Neural cell (in vitro differentiated cells): ENCODE measurements at regions not wholly inside any gene's neighbourhood (a gene's known extent, or its start where the extent isn't known, plus 50 kb on each side); places are given as distances from the start of the nearest gene placed in this dataset.

ENCODE experiments used
- EP300 ChIP-seq: fragments of 450-650 bp; conservative IDR thresholded peaks from 2 replicates; pipeline ENCODE4 v1.6.1; 2014; ENCODE audit warnings: antibody characterized with exemption, mild to moderate bottlenecking, moderate library complexity; ENCODE audit not compliant: poor library complexity, severe bottlenecking
- SMC3 ChIP-seq: fragments of 450-650 bp; conservative IDR thresholded peaks from 2 replicates; pipeline ENCODE4 v1.6.1; 2014; ENCODE audit warnings: antibody characterized with exemption, mild to moderate bottlenecking, moderate library complexity; ENCODE audit not compliant: poor library complexity
- TF ChIP-seq, protein P1 (sequence below): fragments of 450-650 bp; IDR thresholded peaks from 2 replicates; pipeline ENCODE4 v1.5.1; 2014; ENCODE audit warnings: antibody characterized with exemption, mild to moderate bottlenecking, moderate library complexity; ENCODE audit not compliant: poor library complexity, severe bottlenecking

DNA sequence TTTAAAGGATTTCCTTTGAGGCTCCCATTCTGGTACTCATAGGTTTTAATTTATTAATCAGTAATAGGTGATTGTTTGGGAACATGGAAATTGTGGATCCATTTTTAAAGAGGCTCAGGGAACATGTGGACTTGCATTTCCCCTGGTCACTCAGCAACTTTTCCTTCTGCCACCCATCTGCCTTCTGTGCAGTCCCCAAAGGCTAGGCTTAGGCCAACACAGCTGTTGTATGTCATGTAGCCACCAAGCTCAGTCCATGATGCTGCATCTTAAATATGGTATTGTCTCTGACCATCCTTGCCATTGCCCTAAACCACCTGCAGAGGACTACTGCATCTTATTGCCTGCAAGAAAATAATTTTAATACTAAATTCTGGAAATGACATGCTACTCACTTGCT, 416.7 kb upstream of the SEMA6D start:
- TF ChIP-seq, protein P1, sequence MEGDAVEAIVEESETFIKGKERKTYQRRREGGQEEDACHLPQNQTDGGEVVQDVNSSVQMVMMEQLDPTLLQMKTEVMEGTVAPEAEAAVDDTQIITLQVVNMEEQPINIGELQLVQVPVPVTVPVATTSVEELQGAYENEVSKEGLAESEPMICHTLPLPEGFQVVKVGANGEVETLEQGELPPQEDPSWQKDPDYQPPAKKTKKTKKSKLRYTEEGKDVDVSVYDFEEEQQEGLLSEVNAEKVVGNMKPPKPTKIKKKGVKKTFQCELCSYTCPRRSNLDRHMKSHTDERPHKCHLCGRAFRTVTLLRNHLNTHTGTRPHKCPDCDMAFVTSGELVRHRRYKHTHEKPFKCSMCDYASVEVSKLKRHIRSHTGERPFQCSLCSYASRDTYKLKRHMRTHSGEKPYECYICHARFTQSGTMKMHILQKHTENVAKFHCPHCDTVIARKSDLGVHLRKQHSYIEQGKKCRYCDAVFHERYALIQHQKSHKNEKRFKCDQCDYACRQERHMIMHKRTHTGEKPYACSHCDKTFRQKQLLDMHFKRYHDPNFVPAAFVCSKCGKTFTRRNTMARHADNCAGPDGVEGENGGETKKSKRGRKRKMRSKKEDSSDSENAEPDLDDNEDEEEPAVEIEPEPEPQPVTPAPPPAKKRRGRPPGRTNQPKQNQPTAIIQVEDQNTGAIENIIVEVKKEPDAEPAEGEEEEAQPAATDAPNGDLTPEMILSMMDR, result no peak
- TF ChIP-seq EP300 (no peak), SMC3 (no peak)
